HG02642 (cell line): ENCODE measurements at regions not wholly inside any gene's neighbourhood (a gene's known extent, or its start where the extent isn't known, plus 50 kb on each side); places are given as distances from the start of the nearest gene placed in this dataset.

Experiments used
- ATAC-seq: cut with Tn5 transposase; IDR thresholded peaks from one replicate; pipeline ENCODE4 v1.9.1; 2021; ENCODE audit warnings: mild to moderate bottlenecking; ENCODE audit not compliant: unreplicated experiment, poor library complexity

DNA sequence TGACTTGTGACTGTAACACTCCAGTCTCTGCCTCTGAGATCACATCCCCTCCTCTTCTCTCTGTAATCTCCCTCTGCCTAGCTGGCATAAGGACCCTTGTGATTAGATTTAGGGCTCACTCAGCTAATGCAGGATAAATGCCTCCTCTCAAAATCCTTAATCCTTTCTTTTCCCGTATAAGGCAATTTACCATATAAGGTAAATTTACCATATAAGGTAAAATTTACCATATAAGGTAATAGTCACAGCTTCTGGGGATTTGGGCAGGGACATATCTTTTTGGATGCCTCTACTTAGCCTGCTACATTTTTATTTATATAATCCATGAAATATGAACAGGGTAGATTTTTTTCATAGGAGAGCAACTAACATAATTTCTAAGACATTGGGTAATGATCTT, 318.0 kb upstream of the PUM3 start:
- ATAC-seq = no peak

DNA sequence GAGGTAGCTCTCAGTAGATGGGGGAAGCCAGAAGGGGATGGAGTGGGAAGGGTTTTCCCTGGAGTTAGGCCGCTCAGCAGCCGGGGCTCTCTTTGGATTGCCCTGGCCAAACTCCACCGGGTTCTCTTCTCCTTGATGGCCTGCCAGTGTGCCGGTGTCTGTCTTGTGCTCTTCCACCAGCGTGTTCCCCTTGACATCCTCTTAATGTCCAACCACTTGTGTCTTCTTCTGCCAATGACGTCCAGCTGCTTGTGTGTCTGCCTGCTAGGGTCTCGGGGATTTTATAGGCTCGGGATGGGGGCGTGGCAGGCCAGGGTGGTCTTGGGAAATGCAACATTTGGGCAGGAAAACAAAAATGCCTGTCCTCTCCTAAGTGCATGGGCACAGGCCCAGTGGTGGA, 313.1 kb upstream of the PUM3 start:
- ATAC-seq = no peak

DNA sequence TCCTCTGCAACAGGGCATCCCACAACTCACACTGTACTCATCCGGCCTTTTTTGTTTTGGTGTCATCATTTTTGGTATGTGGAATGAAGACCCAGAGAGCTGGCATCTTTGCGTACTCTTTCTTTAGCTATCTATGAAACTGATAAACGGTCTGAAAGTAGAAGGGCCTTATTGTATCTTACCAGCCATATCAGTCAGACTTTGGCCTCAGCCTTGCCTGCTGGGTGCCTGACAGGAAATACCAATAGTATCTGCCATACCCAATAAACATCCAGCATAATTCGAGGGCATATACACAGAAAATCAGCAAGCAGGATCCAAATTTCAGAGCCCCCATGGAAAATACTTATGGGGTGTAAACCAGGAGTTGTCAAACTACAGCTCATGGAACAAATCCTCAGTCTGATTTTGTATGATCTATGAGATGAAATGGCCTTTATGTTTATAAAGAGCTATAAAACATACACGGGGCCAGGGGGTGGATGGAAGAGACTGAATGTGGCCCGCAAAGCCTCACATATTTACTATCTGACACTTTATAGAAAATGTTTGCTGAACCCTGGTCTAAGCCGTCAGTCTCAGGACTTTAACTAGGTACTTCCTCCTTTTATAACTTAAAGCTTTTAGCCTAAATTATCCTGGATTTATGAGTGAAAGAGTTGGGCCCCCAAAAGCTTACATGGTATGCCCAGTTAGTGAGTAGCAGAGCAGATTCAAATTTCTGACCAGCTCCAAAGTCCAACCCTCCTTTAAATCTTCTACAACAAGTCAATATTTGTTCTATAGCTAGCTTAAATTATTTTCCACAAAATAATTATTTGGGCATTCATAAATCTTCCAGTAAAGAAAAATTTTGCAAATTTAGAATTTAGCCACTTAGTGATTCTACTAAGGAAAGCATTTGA, 308.0 kb upstream of the PUM3 start:
- ATAC-seq = no peak

DNA sequence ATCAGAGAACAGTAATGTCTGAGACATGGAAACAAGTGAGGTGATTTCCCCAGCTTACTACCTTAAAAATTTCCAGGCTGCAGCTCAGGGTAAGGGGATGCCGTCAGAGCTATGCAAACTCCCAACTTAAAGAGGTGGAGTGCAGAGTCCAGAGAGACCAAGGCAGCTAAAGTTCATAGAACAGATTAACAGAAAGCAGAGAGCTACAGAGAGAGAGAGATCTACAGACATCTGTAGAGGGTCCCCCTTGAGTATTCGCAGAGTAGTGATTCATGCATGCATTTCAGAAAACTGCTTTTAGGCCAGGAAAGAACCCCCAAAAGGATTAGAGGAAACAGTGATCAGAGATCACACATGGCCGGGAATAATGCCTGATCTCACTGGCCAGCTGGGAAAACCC, 306.2 kb upstream of the PUM3 start:
- ATAC-seq = no peak

DNA sequence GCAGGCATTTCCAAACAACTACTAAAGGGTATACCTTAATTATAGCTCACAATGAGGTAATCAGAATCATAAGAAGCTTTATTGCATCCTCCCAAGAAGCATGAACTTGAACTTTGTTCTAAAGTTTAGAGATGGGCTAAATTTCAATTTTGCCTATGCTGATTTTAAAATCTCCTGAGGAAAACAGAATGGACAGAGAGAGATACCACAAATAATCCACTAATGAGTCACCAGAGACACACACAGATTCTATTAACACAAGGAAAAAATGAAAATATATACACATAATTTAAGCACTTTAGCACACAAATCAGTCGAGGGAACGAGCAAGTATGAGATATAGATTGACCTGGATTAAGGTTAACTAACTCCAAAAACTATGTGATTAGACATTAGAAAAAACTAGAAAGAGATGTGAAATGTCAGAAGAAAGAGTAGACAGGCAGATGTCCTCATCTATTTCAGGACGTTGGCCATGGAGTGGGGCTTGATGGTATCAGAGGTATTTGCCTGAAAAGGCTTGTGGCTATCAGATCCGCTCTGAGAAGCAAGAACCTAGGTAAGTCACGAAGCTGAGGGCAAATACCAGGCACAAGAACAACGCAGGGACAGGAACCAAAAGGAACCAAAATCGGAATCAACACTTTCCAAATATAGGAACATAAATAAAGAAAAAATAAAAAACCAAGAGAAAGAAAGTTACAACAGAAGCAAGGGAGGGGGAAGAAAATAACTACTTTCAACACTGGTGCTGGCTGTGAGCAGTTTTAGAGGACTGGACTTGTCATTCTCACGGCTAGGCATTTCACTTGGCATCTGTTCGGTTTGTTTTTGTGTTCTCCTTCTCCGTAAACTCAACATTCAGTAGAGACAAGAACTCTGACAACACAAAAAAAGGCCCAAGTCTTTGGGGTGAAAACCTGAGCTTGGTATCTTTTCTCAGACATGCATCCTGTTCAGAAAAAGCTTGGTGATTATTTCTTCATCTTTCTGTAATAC, 294.6 kb upstream of the PUM3 start:
- no peak for ATAC-seq

DNA sequence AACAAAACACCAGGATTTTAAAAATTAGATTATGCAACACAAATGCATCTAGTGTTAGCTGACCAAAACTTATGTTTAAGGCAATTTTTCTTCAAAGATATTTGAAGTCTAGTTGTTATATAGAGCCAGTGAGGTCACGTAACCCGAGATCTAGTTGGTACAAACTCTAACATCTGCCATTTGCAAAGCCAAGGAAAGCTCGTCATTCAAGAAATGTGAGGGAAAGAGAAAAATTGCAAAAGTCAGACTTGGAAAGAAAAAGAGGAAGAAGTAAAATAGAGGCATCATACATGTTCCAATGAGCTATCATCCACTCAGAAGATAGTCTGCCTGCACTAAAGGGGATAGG, 293.4 kb upstream of the PUM3 start:
- ATAC-seq = no peak

DNA sequence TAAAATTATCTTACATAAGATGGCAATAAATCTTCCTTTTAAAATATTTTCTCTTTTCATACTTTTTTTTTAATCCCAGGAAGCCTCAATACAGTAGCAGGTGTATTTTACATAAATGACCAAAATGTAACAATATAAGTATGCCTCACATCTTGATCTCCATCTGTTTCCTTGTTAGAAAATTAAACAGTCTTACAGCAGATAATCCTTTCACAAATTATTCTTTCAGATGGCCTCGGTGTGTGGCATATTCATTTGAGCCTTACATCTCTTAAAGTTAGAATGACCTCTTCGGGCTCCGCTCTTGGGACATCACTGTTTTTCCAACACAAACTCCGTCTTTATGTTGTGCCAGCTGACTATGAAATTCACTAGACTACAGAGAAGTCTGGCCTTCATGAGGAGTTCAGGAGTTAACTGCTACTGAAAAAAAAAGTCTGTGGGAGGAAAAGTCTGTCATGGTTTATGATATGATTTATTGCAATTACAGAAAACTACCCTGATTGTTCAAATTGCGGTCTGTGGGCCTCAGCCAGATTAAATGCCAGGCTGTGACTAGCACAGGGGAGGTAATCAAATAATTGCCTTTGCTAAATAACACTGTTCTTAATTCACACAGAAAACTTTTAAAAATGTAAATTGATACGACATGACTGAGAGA, 292.9 kb upstream of the PUM3 start:
- ATAC-seq = no peak

DNA sequence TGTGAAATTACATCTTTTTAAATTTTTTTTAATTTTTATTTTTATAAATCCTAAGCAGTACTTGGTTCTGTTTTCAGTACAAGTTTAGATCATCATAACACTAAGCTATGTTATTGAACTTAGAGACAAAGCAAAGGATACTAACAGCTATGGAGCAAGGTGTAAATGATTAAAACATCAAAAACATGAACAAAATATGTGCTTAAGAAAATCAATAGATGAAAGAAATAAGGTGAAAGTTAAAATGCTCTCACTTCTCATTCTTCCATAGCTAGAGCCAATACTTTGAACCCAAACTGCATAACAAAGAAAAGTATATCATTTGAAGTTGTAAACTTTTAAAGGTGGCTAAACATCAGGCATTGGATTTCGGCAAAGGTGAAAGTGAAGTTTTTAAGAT, 292.3 kb upstream of the PUM3 start:
- ATAC-seq = no peak

DNA sequence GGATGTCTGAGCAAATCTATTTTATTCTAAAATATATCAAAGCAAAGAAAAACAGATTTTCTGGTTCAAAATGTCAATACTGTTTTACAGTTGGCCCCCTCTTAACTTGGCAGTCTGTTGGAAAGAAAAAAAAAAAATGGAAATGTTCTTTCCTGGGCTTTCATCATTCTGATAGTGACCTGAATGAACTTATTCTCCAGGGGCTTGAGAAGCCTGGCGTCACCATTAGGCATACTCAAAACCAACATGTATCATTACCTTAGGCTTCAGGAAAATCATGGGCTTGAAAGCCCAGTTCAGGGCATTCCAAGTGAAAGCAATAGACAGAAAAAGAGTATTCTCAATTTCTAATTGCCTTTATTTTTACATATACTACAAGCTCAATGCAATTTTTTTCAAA, 283.7 kb upstream of the PUM3 start:
- no peak for ATAC-seq

DNA sequence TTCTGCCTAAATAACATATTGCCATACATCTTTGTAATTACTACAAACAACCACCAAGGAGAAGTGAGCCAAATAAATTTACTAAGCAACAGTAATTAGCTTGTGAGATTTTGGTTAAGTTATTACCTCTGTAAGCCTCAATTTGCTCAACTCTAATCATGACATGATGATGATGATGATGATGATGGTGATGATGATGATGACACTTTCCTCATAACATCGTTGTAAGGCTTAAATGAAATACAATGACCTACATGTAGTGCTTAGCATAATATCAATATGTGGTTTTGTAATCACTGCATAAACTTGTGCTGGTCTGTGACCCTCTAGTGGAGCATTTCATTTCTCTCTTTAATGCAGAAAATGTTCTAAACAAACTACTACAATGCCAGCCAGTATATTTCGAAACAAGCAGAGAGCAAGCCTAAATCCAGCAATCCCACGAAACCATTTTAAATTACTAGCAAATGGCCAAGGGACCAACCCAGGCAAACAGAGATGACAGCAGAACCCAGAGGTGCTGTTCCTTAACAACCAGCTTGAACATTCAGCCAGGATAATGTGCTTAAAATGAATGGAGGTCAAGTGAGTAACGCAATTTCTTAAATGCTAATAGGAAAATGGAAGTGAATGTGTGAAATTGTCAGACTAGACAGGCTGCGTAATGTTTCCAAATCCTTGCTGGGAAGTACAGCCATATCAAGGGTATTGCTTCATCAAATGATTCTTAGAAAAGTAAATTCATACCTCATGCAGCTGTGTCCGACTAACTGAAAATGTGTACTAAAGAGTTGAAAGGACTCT, 281.9 kb upstream of the PUM3 start:
- no peak for ATAC-seq

DNA sequence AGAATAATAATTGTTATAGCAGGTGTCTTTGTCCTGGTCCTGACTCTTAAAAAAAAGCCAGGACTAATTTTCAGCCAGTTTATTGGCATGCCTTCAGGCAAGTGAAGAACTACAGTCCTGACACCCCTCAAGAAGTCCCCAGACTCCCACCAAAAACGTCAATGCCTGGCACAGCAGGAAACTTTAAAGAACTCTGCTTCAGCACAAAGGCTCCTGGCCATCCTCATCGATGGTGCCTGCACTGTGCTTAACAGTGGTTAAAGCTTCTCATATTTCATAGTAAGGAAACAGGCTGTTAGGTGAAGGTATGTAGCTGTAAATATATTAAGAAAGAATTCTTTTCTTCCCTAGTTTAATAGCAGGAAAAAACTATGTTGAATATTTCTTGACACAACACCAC, 280.1 kb upstream of the PUM3 start:
- ATAC-seq = no peak

DNA sequence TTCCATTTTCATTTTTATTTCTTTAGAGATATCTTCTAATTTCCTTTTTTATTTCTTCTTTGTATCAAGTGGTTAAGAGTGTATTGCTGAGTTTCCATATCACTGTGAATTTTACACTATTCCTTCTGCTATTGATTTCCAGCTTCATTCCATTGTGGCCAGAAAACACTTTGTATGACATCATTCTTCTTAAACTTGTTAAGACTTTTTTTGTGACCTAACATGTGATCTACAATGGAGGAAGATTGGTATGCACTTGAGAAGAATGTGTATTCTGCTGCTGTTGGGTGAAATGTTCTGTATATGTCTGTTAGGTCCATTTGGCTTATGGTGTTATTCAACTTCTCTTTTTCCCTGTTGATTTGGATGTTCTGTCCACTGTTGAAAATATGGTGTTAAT, 274.2 kb upstream of the PUM3 start:
- ATAC-seq = no peak

DNA sequence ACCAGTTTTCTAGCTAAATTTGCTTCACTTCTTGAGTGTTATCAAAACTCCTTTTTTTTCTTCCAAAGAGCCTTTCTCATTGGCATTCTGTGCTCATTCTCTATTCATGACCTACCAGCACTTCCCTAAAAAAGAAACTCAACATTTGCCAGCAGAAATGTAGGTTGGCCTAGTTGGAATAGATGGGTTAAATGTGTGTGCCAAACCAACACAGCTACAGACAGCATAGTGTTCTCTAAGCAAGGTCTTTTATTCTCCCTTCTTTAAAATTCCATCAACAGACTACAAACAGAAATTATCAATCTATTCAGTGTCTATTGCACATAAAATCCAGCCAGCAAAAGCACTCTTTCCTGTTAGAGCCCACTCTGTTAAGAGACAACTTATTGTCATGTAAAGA, 255.8 kb upstream of the PUM3 start:
- ATAC-seq = no peak

DNA sequence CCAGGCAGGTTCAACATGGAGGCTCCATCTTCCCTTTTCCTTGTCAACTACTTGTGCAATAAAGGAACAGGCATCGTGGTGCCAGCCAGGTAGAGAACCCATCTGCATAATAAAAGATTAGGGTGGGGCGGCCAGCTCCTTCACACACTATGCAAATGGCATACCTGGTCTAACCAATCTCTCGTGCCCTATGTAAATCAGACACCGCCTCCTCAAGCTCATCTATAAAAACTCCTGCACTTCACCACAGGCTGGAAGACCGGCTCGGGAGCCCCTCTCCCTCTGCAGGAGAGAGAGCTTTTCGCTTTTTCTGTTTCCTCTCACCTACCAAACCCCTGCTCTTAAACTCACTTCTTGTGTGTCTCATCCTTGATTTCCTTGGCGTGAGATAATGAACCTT, 244.3 kb upstream of the PUM3 start:
- no peak for ATAC-seq

DNA sequence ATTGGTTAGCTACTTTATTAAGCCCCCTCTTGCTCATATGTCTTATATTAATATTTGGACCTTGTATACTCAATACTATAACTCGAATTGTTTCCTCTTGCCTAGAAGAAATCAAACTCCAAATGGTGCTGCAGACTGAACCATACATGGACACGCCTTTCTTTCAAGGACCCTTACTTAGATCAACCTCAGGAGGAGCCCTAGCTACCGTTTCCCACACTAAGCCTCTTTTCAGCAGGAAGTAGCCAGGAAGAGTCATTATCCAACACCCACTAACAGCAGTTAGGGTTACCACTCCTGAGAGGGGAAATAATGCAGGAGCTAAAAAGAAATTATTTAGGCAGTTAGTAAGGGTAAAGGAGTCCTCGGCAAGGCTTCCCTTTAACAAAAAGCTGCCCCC, 243.8 kb upstream of the PUM3 start:
- ATAC-seq = no peak

DNA sequence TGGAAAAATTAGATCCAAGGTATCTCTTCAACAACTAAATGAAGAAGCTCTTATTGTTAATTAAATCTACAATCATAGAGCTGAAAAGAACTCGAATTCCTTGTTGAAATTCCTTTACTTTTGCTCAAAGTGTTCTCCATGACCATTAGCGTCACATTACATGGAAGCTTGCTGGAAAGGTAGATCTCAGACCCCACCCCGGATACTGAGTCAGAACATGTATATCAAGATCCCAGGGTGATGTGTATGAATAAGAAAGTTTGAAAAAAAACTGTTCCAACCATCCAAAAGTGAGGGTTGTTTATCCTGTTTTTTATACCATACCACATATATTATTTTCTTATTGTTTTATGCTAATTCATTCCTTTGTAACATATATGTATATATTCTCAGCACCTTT, 237.1 kb upstream of the PUM3 start:
- ATAC-seq = no peak

DNA sequence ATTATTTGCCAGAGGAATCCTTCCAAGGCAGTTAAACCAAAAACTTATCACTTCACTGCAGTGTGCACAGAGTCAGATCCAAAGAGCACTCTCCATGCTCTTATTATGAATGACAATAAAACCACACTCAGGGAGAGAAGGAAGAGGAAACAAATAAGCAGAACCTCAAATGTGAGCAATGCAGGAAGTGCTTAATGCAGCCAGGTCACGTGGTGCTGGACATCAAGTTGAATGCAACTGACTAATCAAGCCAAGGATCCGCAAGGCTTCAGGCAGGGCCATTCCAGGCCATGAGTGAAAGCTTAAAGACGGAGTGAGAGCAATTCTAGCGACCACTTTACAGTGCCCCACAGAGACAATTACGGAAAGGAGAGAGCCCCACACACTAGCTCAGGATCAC, 230.4 kb upstream of the PUM3 start:
- no peak for ATAC-seq

DNA sequence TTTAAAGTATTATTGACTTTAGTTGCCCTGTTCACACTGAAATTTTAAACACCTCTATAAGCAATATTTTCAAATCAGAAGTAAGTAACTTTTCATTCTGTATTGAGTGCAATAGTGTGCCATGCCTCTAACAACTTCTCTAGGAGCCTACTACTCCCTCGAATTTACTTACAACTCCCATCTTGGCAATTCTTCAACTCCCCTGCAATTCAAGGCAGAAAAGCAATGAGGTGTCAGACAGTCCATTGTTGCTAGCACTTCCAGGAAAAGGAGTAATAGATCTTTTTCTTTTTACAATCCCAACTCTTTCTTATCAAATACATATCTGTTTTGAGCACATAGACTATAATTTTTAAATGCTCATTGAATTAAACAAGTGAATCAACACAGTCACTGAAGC, 222.7 kb upstream of the PUM3 start:
- no peak for ATAC-seq

DNA sequence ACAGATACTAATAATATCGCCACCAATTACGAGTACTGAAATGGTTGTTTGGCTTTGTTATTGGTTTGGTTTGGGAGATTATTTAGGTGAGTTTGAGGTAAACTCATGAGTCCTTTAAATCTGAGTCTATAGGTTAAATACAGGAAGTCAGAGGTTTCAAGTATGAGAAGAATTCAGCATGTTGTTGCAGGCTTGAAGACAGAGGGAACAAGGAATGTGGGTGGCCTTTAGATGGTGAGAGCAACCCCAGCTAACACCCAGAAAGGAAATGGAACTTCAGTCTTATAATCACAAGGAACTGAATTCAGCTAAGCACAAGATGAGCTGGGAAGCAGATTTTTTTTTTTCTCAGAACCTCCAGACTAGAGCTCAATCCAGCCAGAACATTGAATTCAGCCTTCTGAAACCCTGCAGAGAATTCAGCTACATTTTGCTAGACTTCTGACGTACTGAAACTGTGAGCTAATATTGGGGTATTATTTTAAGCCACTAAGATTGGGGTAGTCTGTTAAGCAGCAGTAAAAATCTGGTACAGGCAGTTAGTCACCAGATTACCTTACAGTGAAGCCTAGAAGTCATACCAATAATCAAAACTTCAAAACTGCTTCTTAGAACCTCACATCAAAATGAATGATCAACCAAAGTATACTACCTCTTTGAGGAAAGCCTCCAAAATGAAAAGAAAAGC, 216.0 kb upstream of the PUM3 start:
- no peak for ATAC-seq

DNA sequence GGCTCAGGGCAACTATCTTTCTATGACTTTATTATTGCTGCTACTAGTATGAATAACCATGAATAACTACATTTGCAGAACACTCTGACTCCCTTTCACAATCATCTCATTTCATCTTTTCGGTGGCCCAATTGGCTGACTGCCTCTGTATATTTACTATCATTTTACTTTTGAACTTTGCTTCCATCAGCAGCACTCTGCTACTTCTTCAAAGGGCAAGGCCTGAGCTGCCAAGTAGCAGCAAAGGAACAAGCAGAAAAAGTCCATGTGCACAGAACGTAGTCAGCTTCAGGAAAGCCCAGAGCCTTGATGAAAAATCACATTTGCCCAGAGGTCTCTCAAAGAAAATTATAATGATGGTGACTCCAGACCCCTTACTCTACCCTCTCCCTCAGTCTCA, 214.5 kb upstream of the PUM3 start:
- ATAC-seq = no peak
